ENCODE measurements at regions not wholly inside any gene's neighbourhood (a gene's known extent, or its start where the extent isn't known, plus 50 kb on each side); places are given as distances from the start of the nearest gene placed in this dataset.

DNA sequence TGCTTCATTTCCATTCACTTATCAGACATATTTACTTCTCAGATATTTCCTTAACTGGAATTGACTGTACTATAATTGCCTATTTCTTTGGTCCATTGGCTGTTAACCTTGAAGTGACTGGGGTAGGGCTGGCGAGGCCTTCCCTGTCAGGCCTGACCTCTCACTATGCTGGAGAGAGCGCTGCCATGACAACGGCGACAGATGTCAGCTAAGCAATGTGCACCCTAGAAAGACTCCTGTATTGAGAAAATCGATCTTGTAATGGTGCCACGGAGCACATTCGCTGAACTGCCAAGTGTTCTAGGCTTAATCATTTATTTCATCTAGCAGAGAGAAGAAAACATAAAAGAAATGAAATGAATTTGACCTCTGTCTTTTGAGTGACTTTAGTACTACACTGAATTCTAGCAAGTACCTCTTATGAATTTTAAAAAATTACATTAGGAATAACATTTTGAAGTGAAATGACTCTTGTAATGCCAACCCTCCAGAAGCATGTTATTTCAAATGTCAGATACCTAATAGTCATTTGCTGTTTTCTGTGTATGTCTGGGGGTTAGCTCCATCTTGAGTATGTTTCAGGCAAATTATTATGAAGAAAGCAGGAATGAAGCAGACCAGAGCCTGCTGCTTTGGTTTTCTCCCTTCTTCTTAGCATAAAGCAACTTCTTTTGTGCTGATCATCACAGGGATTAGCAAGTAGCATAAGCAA lies 148.0 kb downstream of the SNX10 start:
- Histone ChIP-seq H2AK9ac (replicated peaks; ENCODE audit: low read depth, low read length, poor library complexity) (no peak overlapping the region), H2BK120ac (ENCODE audit: low read depth, low read length) (no peak overlapping the region), H3K23ac (ENCODE audit: low read depth, low read length) (no peak overlapping the region), H2BK15ac (ENCODE audit: low read depth, low read length) (no peak overlapping the region), H3K9ac (ENCODE audit: low read depth, low read length) (no peak overlapping the region), H3K9me1 (ENCODE audit: insufficient read depth, low read length) (no peaks in the 10 kb centered on the region), H4K8ac (ENCODE audit: low read depth in 2 of 2, low read length in 2 of 2) (no peak overlapping the region), H2AFZ (replicated peaks; ENCODE audit: low read length, poor library complexity) (no peak overlapping the region), H3K4me1 (ENCODE audit: control insufficient read depth, insufficient read depth, low read length) (no peaks in the 10 kb centered on the region), H2AK5ac (ENCODE audit: low read depth, low read length) (no peak overlapping the region), H3K4ac (ENCODE audit: low read depth, low read length) (no peak overlapping the region), H4K20me1 (ENCODE audit: insufficient read depth, low read length) (no peaks in the 10 kb centered on the region), H3K18ac (ENCODE audit: low read depth, low read length) (no peak overlapping the region), H3K79me1 (ENCODE audit: low read depth in 1 of 2, low read length in 2 of 2) (no peaks in the 10 kb centered on the region), H4K5ac (ENCODE audit: low read depth, low read length) (no peak overlapping the region), H3K36me3 (ENCODE audit: control insufficient read depth, insufficient read depth, low read length) (no peaks in the 10 kb centered on the region), H2BK5ac (ENCODE audit: low read depth, low read length, poor library complexity, severe bottlenecking) (no peak overlapping the region), H3K56ac (ENCODE audit: extremely low read depth, insufficient read depth, low read length) (no peak overlapping the region), H4K91ac (ENCODE audit: insufficient read depth, low read depth, low read length) (no peak overlapping the region), H3K4me2 (ENCODE audit: low read depth, low read length) (no peak overlapping the region), H3K4me3 (ENCODE audit: insufficient read depth, low read depth, low read length) (no peak overlapping the region), H3K9me3 (ENCODE audit: control insufficient read depth, insufficient read depth, low read length) (no peaks in the 10 kb centered on the region), H2BK20ac (ENCODE audit: low read depth, low read length) (no peak overlapping the region), H3K27ac (ENCODE audit: insufficient read depth, low read length) (no peak overlapping the region), H3K27me3 (ENCODE audit: control insufficient read depth, insufficient read depth, low read length) (no peaks in the 10 kb centered on the region), H3K14ac (replicated peaks; ENCODE audit: low read depth, low read length) (no peak overlapping the region)
- ChIA-PET CTCF (no interaction called here), POLR2A (ENCODE audit: unreplicated experiment) (no interaction called here)
- in situ Hi-C loops (cut with MboI; ENCODE audit: low sequenced_read_pairs) (no loop called here), intact Hi-C loops (cut with micrococcal nuclease) (no loop called here), dilution Hi-C loops (cut with HindIII; ENCODE audit: low sequenced_read_pairs, unreplicated experiment) (no loop called here)
- BruUV-seq (replicated peaks) = no TSS peak
- DNase-seq = no peak
- WGBS, 2 experiments (ENCODE audit: extremely low coverage in 2 of 2, insufficient read length in 1 of 2) = no CpG with 5 or more reads among the region's 7 CpGs
- ATAC-seq (ENCODE audit: low read depth) = no peak
- TF ChIP-seq RAD21 (IDR thresholded peaks at IDR 0.05; ENCODE audit: low read length) (no peak), SMC3 (IDR thresholded peaks at IDR 0.05; ENCODE audit: low read depth, low read length) (no peak), CEBPB (IDR thresholded peaks at IDR 0.05; ENCODE audit: low read depth, low read length) (no peak), MAFK (IDR thresholded peaks at IDR 0.05; ENCODE audit: low read depth, low read length) (no peak), MXI1 (IDR thresholded peaks at IDR 0.05; ENCODE audit: borderline replicate concordance, low read depth, low read length) (no peak), CHD1 (IDR thresholded peaks at IDR 0.05; ENCODE audit: low read depth, low read length) (no peak), NFE2L2 (IDR thresholded peaks at IDR 0.05; ENCODE audit: low read depth, low read length) (no peak), RFX5 (IDR thresholded peaks at IDR 0.05; ENCODE audit: low read depth, low read length) (no peak), RCOR1 (IDR thresholded peaks at IDR 0.05; ENCODE audit: insufficient replicate concordance, low read length) (no peak), BHLHE40 (IDR thresholded peaks at IDR 0.05; ENCODE audit: low read depth, low read length) (no peak), MAZ (IDR thresholded peaks at IDR 0.05; ENCODE audit: borderline replicate concordance, low read depth, low read length) (no peak), POLR2A (IDR thresholded peaks at IDR 0.05; ENCODE audit: low read depth, low read length) (no peak)
- TF ChIP-seq, protein P1, sequence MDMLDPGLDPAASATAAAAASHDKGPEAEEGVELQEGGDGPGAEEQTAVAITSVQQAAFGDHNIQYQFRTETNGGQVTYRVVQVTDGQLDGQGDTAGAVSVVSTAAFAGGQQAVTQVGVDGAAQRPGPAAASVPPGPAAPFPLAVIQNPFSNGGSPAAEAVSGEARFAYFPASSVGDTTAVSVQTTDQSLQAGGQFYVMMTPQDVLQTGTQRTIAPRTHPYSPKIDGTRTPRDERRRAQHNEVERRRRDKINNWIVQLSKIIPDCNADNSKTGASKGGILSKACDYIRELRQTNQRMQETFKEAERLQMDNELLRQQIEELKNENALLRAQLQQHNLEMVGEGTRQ (IDR thresholded peaks at IDR 0.05; ENCODE audit: low read depth, low read length) = no peak
